ENCODE measurements at regions not wholly inside any gene's neighbourhood (a gene's known extent, or its start where the extent isn't known, plus 50 kb on each side); places are given as distances from the start of the nearest gene placed in this dataset.

- Mint-ChIP-seq H3K27ac (ENCODE audit: low read depth, unreplicated experiment) (no peak overlapping the region), H3K36me3 (ENCODE audit: insufficient read depth, unreplicated experiment) (no peaks in the 10 kb centered on the region), H3K27me3 (ENCODE audit: insufficient read depth, unreplicated experiment) (no peaks in the 10 kb centered on the region), H3K4me3 (ENCODE audit: unreplicated experiment) (no peak overlapping the region), H3K9me3 (ENCODE audit: unreplicated experiment) (peaks cover 13% of the 10 kb centered on the region), H3K4me1 (ENCODE audit: insufficient read depth, unreplicated experiment) (peaks cover 6% of the 10 kb centered on the region)
- BruUV-seq (replicated peaks): no TSS peak
- no peak for DNase-seq (ENCODE audit: unreplicated experiment)
- ChIA-PET POLR2A (interaction anchor here (0.6 to 0.7 kb wide), 2 partner anchors 44 to 1438 kb away, joined by 3 read pairs; no protein-coding TSS in a partner anchor), CTCF (interaction anchor here (0.7 to 1.4 kb wide), 2 partner anchors 9 to 95 kb away, joined by 3 to 8 read pairs; no protein-coding TSS in a partner anchor)
- intact Hi-C loops (cut with micrococcal nuclease): no loop called here
- TF ChIP-seq, protein P1, sequence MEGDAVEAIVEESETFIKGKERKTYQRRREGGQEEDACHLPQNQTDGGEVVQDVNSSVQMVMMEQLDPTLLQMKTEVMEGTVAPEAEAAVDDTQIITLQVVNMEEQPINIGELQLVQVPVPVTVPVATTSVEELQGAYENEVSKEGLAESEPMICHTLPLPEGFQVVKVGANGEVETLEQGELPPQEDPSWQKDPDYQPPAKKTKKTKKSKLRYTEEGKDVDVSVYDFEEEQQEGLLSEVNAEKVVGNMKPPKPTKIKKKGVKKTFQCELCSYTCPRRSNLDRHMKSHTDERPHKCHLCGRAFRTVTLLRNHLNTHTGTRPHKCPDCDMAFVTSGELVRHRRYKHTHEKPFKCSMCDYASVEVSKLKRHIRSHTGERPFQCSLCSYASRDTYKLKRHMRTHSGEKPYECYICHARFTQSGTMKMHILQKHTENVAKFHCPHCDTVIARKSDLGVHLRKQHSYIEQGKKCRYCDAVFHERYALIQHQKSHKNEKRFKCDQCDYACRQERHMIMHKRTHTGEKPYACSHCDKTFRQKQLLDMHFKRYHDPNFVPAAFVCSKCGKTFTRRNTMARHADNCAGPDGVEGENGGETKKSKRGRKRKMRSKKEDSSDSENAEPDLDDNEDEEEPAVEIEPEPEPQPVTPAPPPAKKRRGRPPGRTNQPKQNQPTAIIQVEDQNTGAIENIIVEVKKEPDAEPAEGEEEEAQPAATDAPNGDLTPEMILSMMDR (IDR thresholded peaks at IDR 0.05; ENCODE audit: unreplicated experiment): no peak
Measured at GRCh38 chr21:18959817-18960216, 556.2 kb upstream of the TMPRSS15 start.

DNA sequence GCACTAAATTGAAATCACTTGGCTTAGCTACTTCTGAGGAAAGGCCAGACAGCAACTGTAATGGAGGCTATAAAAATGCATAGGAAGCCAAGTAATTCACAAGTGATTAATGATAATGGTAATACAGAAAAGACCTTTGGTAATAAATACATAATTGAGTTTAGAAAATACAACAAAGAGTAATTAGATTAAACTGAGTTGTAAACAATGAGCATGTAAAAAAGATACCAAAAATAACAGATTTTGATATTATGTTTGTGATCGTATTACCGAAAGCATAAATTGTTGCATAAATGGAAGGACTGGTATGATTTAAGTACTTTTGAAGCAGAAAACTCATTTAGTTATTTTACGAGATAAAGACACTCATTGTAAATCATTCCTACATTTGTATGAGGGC, 556.7 kb upstream of the TMPRSS15 start:
- POLR2A ChIA-PET: interaction anchor here (0.7 kb wide), 1 partner anchor 44 kb away, joined by 3 read pairs; no protein-coding TSS in a partner anchor
- no peak for DNase-seq (ENCODE audit: unreplicated experiment)
- peaks cover 13% of the 10 kb centered on the region for H3K9me3 Mint-ChIP-seq (ENCODE audit: unreplicated experiment)
- intact Hi-C loops (cut with micrococcal nuclease): no loop called here
- no peak overlapping the region for H3K4me3 Mint-ChIP-seq (ENCODE audit: unreplicated experiment)
- no peaks in the 10 kb centered on the region for H3K27me3 Mint-ChIP-seq (ENCODE audit: insufficient read depth, unreplicated experiment)
- H3K36me3 Mint-ChIP-seq (ENCODE audit: insufficient read depth, unreplicated experiment): no peaks in the 10 kb centered on the region
- CTCF ChIA-PET: interaction anchor here (0.7 to 2.9 kb wide), 3 partner anchors 9 to 94 kb away, joined by 3 to 11 read pairs (median 8); no protein-coding TSS in a partner anchor
- TF ChIP-seq, protein P1 (IDR thresholded peaks at IDR 0.05; ENCODE audit: unreplicated experiment): no peak
- BruUV-seq (replicated peaks): no TSS peak
- H3K27ac Mint-ChIP-seq (ENCODE audit: low read depth, unreplicated experiment): no peak overlapping the region
- peaks cover 6% of the 10 kb centered on the region for H3K4me1 Mint-ChIP-seq (ENCODE audit: insufficient read depth, unreplicated experiment)

DNA sequence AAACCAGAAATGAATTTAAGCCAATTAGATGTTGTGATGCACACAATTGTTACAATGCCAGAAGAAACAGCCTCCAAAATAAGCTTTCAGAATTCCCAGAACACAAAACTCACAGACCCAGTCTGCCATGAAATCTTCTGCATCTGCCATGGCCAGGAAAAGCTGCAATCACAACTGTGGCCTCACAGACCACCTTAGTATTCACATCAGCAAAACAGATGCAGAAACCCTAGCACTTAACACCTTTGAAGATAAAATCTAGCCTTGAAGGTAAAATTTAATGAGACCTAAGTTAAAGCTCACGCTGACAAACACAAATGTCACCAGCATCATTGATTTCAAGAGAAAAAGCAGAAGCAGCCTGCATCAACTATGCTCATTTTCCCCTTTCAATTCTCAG, 566.8 kb upstream of the TMPRSS15 start:
- BruUV-seq (replicated peaks): no TSS peak
- ChIA-PET CTCF (no interaction called here), POLR2A (no interaction called here)
- DNase-seq (ENCODE audit: unreplicated experiment): no peak
- TF ChIP-seq, protein P1 (IDR thresholded peaks at IDR 0.05; ENCODE audit: unreplicated experiment): no peak
- intact Hi-C loops (cut with micrococcal nuclease): no loop called here
- Mint-ChIP-seq H3K4me1 (ENCODE audit: insufficient read depth, unreplicated experiment) (no peaks in the 10 kb centered on the region), H3K27me3 (ENCODE audit: insufficient read depth, unreplicated experiment) (no peaks in the 10 kb centered on the region), H3K4me3 (ENCODE audit: unreplicated experiment) (no peak overlapping the region), H3K9me3 (ENCODE audit: unreplicated experiment) (no peaks in the 10 kb centered on the region), H3K36me3 (ENCODE audit: insufficient read depth, unreplicated experiment) (no peaks in the 10 kb centered on the region), H3K27ac (ENCODE audit: low read depth, unreplicated experiment) (no peak overlapping the region)

GRCh38 chr21:18970941-18971340, 567.4 kb upstream of the TMPRSS15 start:
- Mint-ChIP-seq H3K27me3 (ENCODE audit: insufficient read depth, unreplicated experiment) (no peaks in the 10 kb centered on the region), H3K9me3 (ENCODE audit: unreplicated experiment) (no peaks in the 10 kb centered on the region), H3K27ac (ENCODE audit: low read depth, unreplicated experiment) (no peak overlapping the region), H3K4me1 (ENCODE audit: insufficient read depth, unreplicated experiment) (no peaks in the 10 kb centered on the region), H3K36me3 (ENCODE audit: insufficient read depth, unreplicated experiment) (no peaks in the 10 kb centered on the region), H3K4me3 (ENCODE audit: unreplicated experiment) (no peak overlapping the region)
- no peak for DNase-seq (ENCODE audit: unreplicated experiment)
- intact Hi-C loops (cut with micrococcal nuclease): no loop called here
- BruUV-seq (replicated peaks): no TSS peak
- CTCF ChIA-PET: no interaction called here
- POLR2A ChIA-PET: no interaction called here
- TF ChIP-seq, protein P1 (IDR thresholded peaks at IDR 0.05; ENCODE audit: unreplicated experiment): no peak
